SK-N-SH (cell line): ENCODE measurements at regions not wholly inside any gene's neighbourhood (a gene's known extent, or its start where the extent isn't known, plus 50 kb on each side); places are given as distances from the start of the nearest gene placed in this dataset.

Experiments used
- CTCF ChIA-PET: fragments of 300-600, 350-600 bp; formaldehyde crosslinking; extraction: SDS; loops from one replicate; lab custom pipeline; 2021; lab: Yijun Ruan, JAX
- POLR2A ChIA-PET: fragments of 350-600 bp; sonication (Branson Sonifier 250); formaldehyde crosslinking; extraction: SDS; loops from one replicate; lab custom pipeline; 2020; ENCODE audit warnings: antibody characterized with exemption, inconsistent platforms; lab: Yijun Ruan, JAX
- DNase-seq: peaks from one replicate; pipeline ENCODE4 v3.0.0; 2012
- H2AFZ ChIP-seq: fragments of 200-600 bp; sonication (generic); 2 replicates; pipeline ENCODE4 v1.8.1; 2016; ENCODE audit warnings: antibody characterized with exemption, mild to moderate bottlenecking, low read depth
- H3F3A ChIP-seq: fragments of 200-600 bp; sonication (generic); replicated peaks from 2 replicates; pipeline ENCODE3; 2016; ENCODE audit warnings: antibody characterized with exemption, mild to moderate bottlenecking; ENCODE audit not compliant: insufficient read depth
- H3K27ac ChIP-seq, 2 experiments: fragments of 200-500 bp in 1 of 2; fragments of 200-600 bp in 1 of 2; sonication (Bioruptor generic) in 1 of 2; sonication (generic), shearing (Covaris generic) in 1 of 2; 2 replicates each; pipeline versions ENCODE4 v1.5.1 to v1.6.1; 2014 to 2016; ENCODE audit warnings: low read depth in 2 of 2, inconsistent platforms in 1 of 2, low read length in 1 of 2, mild to moderate bottlenecking in 1 of 2, mixed read lengths in 1 of 2
- H3K27me3 ChIP-seq: fragments of 200-600 bp; sonication (generic), shearing (Covaris generic); 2 replicates; pipeline ENCODE4 v1.6.1; 2016; ENCODE audit warnings: mixed run types; ENCODE audit not compliant: insufficient read depth
- H3K36me3 ChIP-seq, 2 experiments: fragments of 200-500 bp in 1 of 2; fragments of 200-600 bp in 1 of 2; sonication (Bioruptor generic) in 1 of 2; sonication (generic) in 1 of 2; replicated peaks in 1 of 2; 2 replicates each; pipeline versions ENCODE3 to v1.5.1; 2014 to 2016; ENCODE audit warnings: low read length in 1 of 2, mild to moderate bottlenecking in 1 of 2; ENCODE audit not compliant: insufficient read depth in 2 of 2, control insufficient read depth in 1 of 2
- H3K4me1 ChIP-seq, 2 experiments: fragments of 200-500 bp in 1 of 2; fragments of 200-600 bp in 1 of 2; sonication (Bioruptor generic) in 1 of 2; sonication (generic), shearing (Covaris generic) in 1 of 2; 2 replicates each; pipeline versions ENCODE4 v1.5.1 to v1.6.1; 2014 to 2016; ENCODE audit warnings: low read depth in 1 of 2, low read length in 1 of 2, mixed run types in 1 of 2; ENCODE audit not compliant: insufficient read depth in 2 of 2, control insufficient read depth in 1 of 2
- H3K4me2 ChIP-seq: fragments of 200-600 bp; sonication (generic), shearing (Covaris generic); 2 replicates; pipeline ENCODE4 v1.6.1; 2017; ENCODE audit warnings: mixed run types
- H3K4me3 ChIP-seq, 2 experiments: fragments of 200-500 bp in 1 of 2; fragments of 200-600 bp in 1 of 2; sonication (Bioruptor generic) in 1 of 2; sonication (generic), shearing (Covaris generic) in 1 of 2; 2 replicates each; pipeline versions ENCODE4 v1.5.1 to v1.8.1; 2014 to 2016; ENCODE audit warnings: low read depth in 2 of 2, inconsistent platforms in 1 of 2, low read length in 1 of 2, mild to moderate bottlenecking in 1 of 2, mixed read lengths in 1 of 2, moderate library complexity in 1 of 2
- H3K79me2 ChIP-seq: fragments of 200-600 bp; sonication (generic); 2 replicates; pipeline ENCODE4 v1.8.1; 2017; ENCODE audit warnings: mild to moderate bottlenecking; ENCODE audit not compliant: insufficient read depth
- H3K9ac ChIP-seq: fragments of 200-600 bp; sonication (generic); 2 replicates; pipeline ENCODE4 v1.6.1; 2017; ENCODE audit warnings: mixed run types
- H3K9me2 ChIP-seq: fragments of 200-600 bp; sonication (generic); 2 replicates; pipeline ENCODE4 v1.6.1; 2017; ENCODE audit warnings: mixed run types
- H3K9me3 ChIP-seq: fragments of 200-600 bp; sonication (generic); 2 replicates; pipeline ENCODE4 v1.6.1; 2017; ENCODE audit warnings: mixed run types, mild to moderate bottlenecking, moderate library complexity
- H4K20me1 ChIP-seq: fragments of 200-600 bp; sonication (generic); 2 replicates; pipeline ENCODE4 v1.6.1; 2017; ENCODE audit warnings: mild to moderate bottlenecking, mixed run types; ENCODE audit not compliant: insufficient read depth
- CHD2 ChIP-seq: fragments of 150-350 bp; IDR thresholded peaks from 2 replicates; pipeline ENCODE4 v1.6.1; 2018; ENCODE audit warnings: low read length; ENCODE audit not compliant: partially characterized antibody
- ELF1 ChIP-seq: IDR thresholded peaks from 2 replicates; pipeline ENCODE4 v1.4.0; 2012
- GATA2 ChIP-seq: sonication (generic); formaldehyde crosslinking; IDR thresholded peaks from 2 replicates; pipeline ENCODE4 v1.5.0; 2020; ENCODE audit warnings: mild to moderate bottlenecking, missing genetic modification reagents
- JUND ChIP-seq: IDR thresholded peaks from 2 replicates; pipeline ENCODE4 v1.4.0; 2012
- MAX ChIP-seq: IDR thresholded peaks from 2 replicates; pipeline ENCODE4 v1.4.0; 2012; ENCODE audit warnings: low read depth
- MEF2A ChIP-seq: IDR thresholded peaks from 2 replicates; pipeline ENCODE4 v1.4.0; 2012; ENCODE audit warnings: low read depth, borderline replicate concordance
- NRF1 ChIP-seq: IDR thresholded peaks from 2 replicates; pipeline ENCODE4 v1.6.1; 2012; ENCODE audit warnings: low read depth, mild to moderate bottlenecking, low read length
- PBX3 ChIP-seq: IDR thresholded peaks from 2 replicates; pipeline ENCODE4; 2012
- RCOR1 ChIP-seq: fragments of 150-350 bp; IDR thresholded peaks from 2 replicates; pipeline ENCODE4 v1.6.1; 2017; ENCODE audit warnings: antibody characterized with exemption, low read length
- RFX5 ChIP-seq: IDR thresholded peaks from 2 replicates; pipeline ENCODE4 v1.6.1; 2012; ENCODE audit warnings: mild to moderate bottlenecking, improper control_type of control experiment, low read length
- SMC3 ChIP-seq: IDR thresholded peaks from 2 replicates; pipeline ENCODE4 v1.6.1; 2012; ENCODE audit warnings: low read depth, low read length, improper control_type of control experiment
- TF ChIP-seq, protein P1 (sequence below): IDR thresholded peaks from 2 replicates; pipeline ENCODE4 v1.4.0; 2012; ENCODE audit warnings: low read depth, borderline replicate concordance
- TF ChIP-seq, protein P2 (sequence below): IDR thresholded peaks from 2 replicates; pipeline ENCODE4 v1.6.1; 2012; ENCODE audit warnings: mild to moderate bottlenecking, low read depth, low read length, moderate library complexity
- TF ChIP-seq, protein P3 (sequence below): fragments of 200-600 bp; sonication (generic); IDR thresholded peaks from 2 replicates; pipeline ENCODE4 v1.6.1; 2017; ENCODE audit warnings: antibody characterized with exemption, mild to moderate bottlenecking, moderate library complexity
- TF ChIP-seq, protein P4 (sequence below): fragments of 150-350 bp; IDR thresholded peaks from 2 replicates; pipeline ENCODE4 v1.6.1; 2016; ENCODE audit warnings: mild to moderate bottlenecking, low read depth, low read length

DNA sequence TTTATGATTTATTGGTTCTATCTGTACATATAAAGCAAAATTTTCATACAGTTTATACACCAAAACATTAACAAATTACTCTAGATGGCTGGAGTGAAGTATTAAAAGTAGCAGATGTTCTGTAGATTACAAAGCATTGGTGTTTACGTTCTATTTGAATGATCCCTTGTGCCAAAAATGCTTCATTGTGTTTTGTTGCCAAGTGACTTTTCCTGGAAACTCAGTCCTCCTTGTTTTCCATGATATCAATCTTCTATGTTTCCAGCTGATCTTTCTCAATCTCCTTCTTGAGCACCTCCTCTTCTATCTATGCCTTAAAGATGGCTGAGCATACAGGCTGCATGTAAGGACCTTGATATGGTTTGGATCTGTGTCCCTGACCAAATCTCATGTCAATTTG lies 263.6 kb upstream of the CTSO start (continued):
- TF ChIP-seq RFX5: no peak
- TF ChIP-seq, all 33 proteins: peak for 0

GRCh38 chr4:156201050-156201449 lies 247.4 kb upstream of the CTSO start:
- Histone ChIP-seq H3K9me3 (no peaks in the 10 kb centered on the region), H3K4me3 (no peak overlapping the region), H3K9ac (no peak overlapping the region), H3K27me3 (peaks cover 19% of the 10 kb centered on the region; the same call in 1 of the 2 replicates), H3K79me2 (no peaks in the 10 kb centered on the region), H3K36me3 (no peaks in the 10 kb centered on the region), H2AFZ (no peak overlapping the region), H3K27ac (no peak overlapping the region), H3K4me2 (no peak overlapping the region), H3K9me2 (no peaks in the 10 kb centered on the region), H3F3A (no peaks in the 10 kb centered on the region), H4K20me1 (no peaks in the 10 kb centered on the region), H3K4me1 (no peaks in the 10 kb centered on the region)
- ChIA-PET POLR2A (no interaction called here), CTCF (no interaction called here)
- DNase-seq: no peak
- TF ChIP-seq JUND: no peak
- TF ChIP-seq, protein P1, sequence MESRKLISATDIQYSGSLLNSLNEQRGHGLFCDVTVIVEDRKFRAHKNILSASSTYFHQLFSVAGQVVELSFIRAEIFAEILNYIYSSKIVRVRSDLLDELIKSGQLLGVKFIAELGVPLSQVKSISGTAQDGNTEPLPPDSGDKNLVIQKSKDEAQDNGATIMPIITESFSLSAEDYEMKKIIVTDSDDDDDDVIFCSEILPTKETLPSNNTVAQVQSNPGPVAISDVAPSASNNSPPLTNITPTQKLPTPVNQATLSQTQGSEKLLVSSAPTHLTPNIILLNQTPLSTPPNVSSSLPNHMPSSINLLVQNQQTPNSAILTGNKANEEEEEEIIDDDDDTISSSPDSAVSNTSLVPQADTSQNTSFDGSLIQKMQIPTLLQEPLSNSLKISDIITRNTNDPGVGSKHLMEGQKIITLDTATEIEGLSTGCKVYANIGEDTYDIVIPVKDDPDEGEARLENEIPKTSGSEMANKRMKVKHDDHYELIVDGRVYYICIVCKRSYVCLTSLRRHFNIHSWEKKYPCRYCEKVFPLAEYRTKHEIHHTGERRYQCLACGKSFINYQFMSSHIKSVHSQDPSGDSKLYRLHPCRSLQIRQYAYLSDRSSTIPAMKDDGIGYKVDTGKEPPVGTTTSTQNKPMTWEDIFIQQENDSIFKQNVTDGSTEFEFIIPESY: no peak
- TF ChIP-seq GATA2 (CRISPR knock-in tag): no peak
- no peak for TF ChIP-seq RCOR1
- no peak for TF ChIP-seq ELF1
- no peak for TF ChIP-seq NRF1
- no peak for TF ChIP-seq SMC3
- TF ChIP-seq, protein P2, sequence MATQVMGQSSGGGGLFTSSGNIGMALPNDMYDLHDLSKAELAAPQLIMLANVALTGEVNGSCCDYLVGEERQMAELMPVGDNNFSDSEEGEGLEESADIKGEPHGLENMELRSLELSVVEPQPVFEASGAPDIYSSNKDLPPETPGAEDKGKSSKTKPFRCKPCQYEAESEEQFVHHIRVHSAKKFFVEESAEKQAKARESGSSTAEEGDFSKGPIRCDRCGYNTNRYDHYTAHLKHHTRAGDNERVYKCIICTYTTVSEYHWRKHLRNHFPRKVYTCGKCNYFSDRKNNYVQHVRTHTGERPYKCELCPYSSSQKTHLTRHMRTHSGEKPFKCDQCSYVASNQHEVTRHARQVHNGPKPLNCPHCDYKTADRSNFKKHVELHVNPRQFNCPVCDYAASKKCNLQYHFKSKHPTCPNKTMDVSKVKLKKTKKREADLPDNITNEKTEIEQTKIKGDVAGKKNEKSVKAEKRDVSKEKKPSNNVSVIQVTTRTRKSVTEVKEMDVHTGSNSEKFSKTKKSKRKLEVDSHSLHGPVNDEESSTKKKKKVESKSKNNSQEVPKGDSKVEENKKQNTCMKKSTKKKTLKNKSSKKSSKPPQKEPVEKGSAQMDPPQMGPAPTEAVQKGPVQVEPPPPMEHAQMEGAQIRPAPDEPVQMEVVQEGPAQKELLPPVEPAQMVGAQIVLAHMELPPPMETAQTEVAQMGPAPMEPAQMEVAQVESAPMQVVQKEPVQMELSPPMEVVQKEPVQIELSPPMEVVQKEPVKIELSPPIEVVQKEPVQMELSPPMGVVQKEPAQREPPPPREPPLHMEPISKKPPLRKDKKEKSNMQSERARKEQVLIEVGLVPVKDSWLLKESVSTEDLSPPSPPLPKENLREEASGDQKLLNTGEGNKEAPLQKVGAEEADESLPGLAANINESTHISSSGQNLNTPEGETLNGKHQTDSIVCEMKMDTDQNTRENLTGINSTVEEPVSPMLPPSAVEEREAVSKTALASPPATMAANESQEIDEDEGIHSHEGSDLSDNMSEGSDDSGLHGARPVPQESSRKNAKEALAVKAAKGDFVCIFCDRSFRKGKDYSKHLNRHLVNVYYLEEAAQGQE: no peak
- no peak for TF ChIP-seq PBX3
- no peak for TF ChIP-seq RFX5
- TF ChIP-seq MEF2A: no peak
- TF ChIP-seq CHD2: no peak
- TF ChIP-seq, protein P3, sequence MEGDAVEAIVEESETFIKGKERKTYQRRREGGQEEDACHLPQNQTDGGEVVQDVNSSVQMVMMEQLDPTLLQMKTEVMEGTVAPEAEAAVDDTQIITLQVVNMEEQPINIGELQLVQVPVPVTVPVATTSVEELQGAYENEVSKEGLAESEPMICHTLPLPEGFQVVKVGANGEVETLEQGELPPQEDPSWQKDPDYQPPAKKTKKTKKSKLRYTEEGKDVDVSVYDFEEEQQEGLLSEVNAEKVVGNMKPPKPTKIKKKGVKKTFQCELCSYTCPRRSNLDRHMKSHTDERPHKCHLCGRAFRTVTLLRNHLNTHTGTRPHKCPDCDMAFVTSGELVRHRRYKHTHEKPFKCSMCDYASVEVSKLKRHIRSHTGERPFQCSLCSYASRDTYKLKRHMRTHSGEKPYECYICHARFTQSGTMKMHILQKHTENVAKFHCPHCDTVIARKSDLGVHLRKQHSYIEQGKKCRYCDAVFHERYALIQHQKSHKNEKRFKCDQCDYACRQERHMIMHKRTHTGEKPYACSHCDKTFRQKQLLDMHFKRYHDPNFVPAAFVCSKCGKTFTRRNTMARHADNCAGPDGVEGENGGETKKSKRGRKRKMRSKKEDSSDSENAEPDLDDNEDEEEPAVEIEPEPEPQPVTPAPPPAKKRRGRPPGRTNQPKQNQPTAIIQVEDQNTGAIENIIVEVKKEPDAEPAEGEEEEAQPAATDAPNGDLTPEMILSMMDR: no peak
- TF ChIP-seq MAX: no peak
- TF ChIP-seq, protein P4, sequence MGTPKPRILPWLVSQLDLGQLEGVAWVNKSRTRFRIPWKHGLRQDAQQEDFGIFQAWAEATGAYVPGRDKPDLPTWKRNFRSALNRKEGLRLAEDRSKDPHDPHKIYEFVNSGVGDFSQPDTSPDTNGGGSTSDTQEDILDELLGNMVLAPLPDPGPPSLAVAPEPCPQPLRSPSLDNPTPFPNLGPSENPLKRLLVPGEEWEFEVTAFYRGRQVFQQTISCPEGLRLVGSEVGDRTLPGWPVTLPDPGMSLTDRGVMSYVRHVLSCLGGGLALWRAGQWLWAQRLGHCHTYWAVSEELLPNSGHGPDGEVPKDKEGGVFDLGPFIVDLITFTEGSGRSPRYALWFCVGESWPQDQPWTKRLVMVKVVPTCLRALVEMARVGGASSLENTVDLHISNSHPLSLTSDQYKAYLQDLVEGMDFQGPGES: no peak
